HCT116 (cell line): ENCODE measurements at regions not wholly inside any gene's neighbourhood (a gene's known extent, or its start where the extent isn't known, plus 50 kb on each side); places are given as distances from the start of the nearest gene placed in this dataset.

Source experiments
- POLR2A ChIP-seq: IDR thresholded peaks from 2 replicates; pipeline ENCODE4 v1.7.0; 2011; ENCODE audit warnings: borderline replicate concordance; ENCODE audit not compliant: insufficient read depth, insufficient read length; ENCODE audit errors: extremely low read depth
- POLR2AphosphoS5 ChIP-seq: IDR thresholded peaks from 2 replicates; pipeline ENCODE4 v1.6.1; 2011; ENCODE audit warnings: mild to moderate bottlenecking, low read depth, low read length, moderate library complexity
- REST ChIP-seq: IDR thresholded peaks from 2 replicates; pipeline ENCODE4 v1.6.1; 2012; ENCODE audit warnings: low read depth
- TCF7L2 ChIP-seq: IDR thresholded peaks from 2 replicates; pipeline ENCODE4 v1.7.0; 2011; ENCODE audit warnings: borderline replicate concordance, inconsistent platforms; ENCODE audit not compliant: insufficient read depth, insufficient read length; ENCODE audit errors: extremely low read depth
- TF ChIP-seq, protein P1 (sequence below), 3 experiments: fragments of 200-600 bp in 1 of 3; sonication (generic) in 1 of 3; IDR thresholded peaks in 2 of 3; conservative IDR thresholded peaks in 1 of 3; 2 replicates each; pipeline ENCODE4 v1.5.1; 2012 to 2017; ENCODE audit warnings: low read depth in 2 of 3, low read length in 2 of 3, antibody characterized with exemption in 1 of 3, borderline replicate concordance in 1 of 3, control low read depth in 1 of 3, mild to moderate bottlenecking in 1 of 3, mixed read lengths in 1 of 3, mixed run types in 1 of 3, moderate library complexity in 1 of 3; ENCODE audit not compliant: insufficient read depth in 1 of 3

- TF ChIP-seq, protein P1, sequence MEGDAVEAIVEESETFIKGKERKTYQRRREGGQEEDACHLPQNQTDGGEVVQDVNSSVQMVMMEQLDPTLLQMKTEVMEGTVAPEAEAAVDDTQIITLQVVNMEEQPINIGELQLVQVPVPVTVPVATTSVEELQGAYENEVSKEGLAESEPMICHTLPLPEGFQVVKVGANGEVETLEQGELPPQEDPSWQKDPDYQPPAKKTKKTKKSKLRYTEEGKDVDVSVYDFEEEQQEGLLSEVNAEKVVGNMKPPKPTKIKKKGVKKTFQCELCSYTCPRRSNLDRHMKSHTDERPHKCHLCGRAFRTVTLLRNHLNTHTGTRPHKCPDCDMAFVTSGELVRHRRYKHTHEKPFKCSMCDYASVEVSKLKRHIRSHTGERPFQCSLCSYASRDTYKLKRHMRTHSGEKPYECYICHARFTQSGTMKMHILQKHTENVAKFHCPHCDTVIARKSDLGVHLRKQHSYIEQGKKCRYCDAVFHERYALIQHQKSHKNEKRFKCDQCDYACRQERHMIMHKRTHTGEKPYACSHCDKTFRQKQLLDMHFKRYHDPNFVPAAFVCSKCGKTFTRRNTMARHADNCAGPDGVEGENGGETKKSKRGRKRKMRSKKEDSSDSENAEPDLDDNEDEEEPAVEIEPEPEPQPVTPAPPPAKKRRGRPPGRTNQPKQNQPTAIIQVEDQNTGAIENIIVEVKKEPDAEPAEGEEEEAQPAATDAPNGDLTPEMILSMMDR (IDR thresholded peaks at IDR 0.05 in 2 of 3, conservative IDR thresholded peaks at IDR 0.05 in 1 of 3; ENCODE audit: borderline replicate concordance in 1 of 3, insufficient read depth in 1 of 3, low read depth in 2 of 3, low read length in 2 of 3), result no peak
- TF ChIP-seq POLR2A (no peak), REST (no peak), TCF7L2 (no peak), POLR2AphosphoS5 (no peak)
Observed at GRCh38 chr5:3999929-4000328, 404.3 kb downstream of the IRX1 start.
